Stimulated activated CD4-positive, alpha-beta T cell treated with anti-CD3 and anti-CD28 coated beads, Interleukin-15, amount 100 ng/mL, for 24 hours (primary cell): ENCODE measurements at regions not wholly inside any gene's neighbourhood (a gene's known extent, or its start where the extent isn't known, plus 50 kb on each side); places are given as distances from the start of the nearest gene placed in this dataset.
"Not testable (repeated sequence)": the region's sequence is repeated elsewhere in the genome, so short reads cannot be mapped to it uniquely, and the experiment has no call there.

Source experiments
- DNase-seq: peaks from one replicate; pipeline ENCODE4 v3.0.0-alpha.2; 2020

DNA sequence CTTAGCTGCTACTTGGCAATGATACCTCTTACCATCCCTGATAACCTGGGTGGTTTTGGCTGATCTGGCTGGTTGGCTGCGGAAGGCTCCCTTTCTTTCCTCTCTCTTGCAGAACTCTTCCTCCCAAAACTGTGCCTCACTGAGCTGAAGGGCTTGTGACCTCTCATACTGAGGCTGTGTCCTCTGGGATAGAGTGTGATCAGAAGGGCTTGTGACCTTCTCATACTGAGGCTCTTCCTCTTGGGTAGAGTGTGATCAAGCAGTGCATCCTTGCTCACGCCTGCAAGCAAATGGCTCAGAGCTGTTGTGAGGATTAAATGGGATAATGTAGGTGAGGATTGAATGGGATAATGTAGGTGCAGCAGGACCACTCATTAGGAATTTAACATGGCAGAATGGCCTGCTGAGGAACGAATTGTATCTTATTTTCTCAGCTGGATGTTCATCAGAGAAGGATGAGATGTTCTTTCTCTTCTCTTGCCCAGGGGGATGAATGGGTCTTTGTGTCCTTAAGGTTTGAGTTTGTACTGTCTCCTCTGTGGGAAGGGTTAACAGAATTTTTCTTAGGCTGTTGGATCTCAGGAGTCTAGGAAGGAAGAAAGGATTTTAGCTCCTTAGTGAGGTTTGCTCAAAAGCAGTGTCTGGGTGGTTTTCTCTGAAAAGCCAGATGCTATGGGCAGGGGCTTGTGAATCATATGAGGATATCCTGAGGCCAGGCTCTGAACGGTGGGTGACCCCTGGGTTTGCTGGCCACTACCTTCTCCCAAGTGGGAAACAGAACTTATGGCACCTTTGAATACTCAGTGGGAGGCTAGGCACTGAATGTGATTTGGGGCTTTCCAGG, 130.0 kb upstream of the HS3ST2 start:
- no peak for DNase-seq

DNA sequence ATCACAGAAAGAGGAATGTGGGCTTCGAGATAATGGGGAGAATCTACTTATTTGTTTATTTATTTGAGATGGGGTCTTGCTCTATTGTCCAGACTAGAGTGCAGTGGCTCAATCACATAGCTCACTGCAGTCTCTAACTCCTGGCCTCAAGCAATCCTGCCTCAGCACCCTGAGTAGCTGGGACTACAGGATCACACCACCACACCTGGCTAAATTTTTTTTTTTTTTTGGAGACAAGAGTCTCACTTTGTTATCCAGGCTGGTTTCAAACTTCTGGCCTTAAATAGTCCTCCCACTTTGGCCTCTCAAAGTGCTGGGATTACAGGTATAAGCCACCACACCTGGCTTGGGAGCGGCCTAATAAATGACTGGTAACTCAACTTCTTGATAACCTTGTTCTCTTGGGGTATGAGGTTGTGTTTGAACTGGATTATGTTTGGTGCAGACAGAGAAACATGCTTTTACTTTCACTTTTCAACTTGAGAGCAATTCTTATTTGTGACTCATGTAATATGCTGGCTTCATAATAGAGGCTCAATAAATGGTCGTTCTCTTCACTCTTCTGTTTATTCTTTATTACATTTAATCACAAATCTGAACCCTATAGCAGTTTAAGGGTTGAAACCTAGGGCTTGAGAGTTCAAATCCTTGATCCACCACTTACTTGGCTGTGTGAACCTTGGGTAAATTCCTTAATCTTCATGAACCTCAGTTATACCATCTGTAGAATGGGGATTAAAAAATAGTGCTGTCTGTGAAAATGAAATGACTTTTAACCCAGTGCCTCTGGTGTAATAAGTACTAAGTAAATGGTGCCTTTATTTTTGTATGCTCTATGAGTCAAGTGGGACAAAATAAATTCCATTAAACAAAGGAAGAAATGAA, 129.1 kb upstream of the HS3ST2 start:
- no peak for DNase-seq

DNA sequence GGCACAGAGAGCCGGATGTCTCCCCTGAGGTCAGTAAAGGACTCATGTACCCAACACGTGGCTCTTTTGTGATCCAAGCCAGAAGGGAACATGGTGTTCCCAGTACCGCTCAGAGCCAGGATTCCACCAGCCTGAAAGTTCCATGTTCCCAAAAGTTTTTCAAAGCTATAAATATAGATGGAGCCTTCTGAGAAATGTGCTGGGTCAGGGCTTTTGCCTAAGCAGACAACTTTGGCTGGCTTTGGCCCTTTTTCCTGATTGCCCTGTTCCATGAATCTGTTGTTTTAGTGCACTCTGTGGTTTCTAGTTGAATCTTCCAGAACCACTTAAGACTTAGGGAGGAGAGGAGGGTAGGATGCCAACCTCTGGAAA, 128.5 kb upstream of the HS3ST2 start:
- DNase-seq: no peak

DNA sequence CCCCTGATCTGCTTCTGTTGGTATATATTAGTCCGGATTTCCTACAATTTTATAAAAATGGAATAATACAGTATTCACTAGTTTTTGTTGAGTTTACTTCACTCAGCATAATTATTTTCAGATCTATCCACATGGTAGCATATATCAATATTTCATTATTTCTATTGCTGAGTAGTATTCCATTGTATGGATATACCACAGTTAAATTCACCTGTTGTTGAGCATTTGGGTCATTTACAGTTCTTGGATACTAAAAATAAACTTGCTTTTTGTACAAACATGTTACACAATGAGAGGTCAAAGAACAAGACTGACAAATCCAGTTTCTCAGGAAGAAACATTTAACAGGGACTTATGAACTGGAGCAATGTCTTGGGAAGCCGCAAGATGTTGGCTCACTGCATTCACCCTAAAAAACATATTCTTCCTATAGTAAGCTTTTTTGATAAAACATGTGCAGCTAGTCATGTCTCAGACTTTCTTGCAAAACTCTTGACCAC, 126.9 kb upstream of the HS3ST2 start:
- DNase-seq: no peak

DNA sequence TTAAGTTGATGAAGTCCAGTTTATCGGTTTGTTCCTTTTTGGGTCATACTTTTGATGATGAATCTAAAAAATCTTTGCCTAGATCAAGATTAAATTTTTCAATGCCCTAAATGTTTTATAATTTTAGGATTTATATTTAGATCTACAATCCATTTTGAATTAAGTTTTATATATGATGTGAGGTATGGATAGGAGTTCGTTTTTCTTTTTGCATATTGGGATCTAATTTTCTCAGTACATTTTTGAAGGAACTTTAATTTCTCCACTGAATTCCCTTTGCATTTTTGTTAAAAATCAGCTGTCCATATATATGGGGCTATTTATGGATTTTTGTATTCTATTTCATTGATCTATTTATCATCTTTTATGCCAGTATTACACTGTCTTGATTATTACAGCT, 125.5 kb upstream of the HS3ST2 start:
- DNase-seq: no peak

DNA sequence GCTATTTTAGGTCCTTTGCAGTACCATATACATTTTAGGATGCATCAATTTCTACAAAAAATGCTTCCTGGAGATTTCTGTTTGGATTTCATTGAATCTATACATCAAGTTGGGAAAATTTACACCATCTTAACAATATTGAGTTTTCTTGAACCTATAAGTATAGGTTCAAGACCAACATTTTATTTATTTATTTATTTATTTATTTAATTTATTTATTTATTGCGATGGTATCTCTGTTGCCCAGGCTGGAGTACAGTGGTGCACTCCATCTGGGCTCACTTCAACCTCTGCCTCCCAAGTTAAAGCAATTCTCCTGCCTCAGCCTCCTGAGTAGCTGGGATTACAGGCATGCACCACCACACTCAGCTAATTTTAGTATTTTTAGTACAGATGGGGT, 125.0 kb upstream of the HS3ST2 start:
- no peak for DNase-seq

DNA sequence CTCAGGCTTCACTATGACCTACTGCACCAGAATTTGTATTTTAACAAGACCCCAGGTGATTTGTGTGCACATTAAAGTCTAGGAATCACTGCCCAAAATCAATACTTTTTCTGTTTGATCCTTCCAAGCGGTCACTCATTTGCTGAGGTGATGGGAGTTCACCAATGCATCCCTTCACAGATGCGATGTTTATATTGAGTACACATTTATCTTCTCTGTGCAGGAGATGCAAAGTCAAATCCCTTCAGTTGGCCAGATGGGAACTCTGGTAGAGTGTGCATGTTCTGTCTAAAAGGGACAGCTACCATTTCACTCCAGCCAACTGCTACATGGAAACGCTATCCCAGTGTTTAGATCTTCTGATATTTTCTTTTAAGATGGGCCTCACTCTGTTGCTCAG, 122.6 kb upstream of the HS3ST2 start:
- no peak for DNase-seq

DNA sequence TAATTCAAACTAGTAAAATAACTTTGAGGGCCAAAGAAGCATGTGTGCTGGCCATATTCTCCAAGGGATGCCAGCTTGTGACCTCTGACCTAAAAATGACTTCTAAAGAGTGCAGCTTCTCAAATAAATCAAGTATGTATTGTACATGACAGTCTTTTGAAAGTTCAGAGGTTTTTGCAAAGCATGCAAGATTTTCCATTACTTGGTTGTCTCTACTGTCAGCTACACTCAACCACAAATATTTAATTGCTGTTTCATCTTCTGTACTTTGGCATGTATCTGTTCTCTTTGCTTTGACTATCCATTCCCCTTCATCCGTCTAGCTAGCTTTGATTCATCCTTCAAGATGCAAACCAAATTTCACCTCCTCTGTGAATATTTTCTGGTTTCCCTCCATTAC, 121.9 kb upstream of the HS3ST2 start:
- no peak for DNase-seq

DNA sequence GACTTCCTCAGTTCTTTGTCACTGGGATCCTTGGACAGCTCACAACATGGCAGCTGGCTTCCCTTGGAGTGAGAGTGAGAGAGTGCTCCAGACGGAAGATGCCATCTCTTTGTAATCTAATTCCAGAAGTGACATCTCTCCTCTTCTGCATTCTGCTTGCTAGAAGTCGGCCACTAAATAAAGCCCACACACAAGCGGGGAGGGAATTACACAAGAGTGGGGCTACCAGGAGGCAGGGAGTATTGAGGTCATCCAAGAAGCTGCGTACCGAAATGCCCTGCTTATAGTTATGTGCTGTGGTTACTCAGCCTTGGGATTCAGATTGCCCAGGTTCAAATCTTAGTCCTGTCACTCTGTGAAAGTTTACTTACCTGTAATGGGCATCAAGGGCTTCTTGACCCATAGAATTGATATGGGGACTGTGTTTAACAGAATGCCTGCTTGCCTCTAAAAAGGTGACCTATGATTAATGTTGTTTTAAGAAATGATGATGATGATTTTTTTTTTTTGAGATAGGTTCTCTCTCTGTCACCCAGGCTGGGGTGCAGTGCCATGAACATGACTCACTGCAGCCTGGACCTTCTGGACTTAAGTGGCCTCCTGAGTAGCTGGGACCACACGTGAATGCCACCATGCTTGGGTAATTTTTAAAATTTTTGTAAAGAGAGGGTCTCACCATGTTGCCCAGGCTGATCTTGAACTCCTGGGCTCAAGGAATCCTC, 120.9 kb upstream of the HS3ST2 start:
- DNase-seq: no peak

DNA sequence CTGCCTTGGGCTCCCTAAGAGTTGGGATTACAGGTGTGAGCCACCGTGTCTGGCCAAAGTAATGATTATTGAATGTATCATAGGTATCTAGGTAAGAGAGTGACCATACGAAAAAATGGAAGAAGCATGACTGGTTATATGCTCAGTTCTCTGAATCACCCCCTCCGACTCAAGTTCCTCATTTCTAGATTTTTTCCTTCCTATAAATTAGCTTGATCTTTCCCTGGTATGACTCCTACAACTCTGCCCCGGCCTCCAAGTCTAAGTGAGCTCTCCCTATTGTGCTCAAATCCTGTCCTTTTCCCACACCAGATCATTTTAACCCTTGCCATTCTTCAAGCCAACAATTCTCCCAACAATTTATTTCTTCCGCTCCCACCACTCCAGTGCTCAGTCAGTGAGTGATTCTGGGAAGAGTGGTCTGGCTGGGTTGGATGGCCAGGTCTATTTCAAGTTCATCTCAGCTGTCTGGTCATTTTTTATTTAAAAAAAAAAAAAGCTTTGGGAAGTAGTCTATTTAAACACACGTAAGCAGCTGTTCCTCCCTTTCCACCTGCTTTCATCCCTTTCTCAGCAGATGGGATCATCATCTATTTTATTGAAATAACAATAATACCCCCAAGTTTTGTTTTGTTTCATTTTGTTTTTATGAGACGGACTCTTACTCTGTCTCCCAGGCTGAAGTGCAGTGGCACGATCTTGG, 120.2 kb upstream of the HS3ST2 start:
- DNase-seq: no peak

DNA sequence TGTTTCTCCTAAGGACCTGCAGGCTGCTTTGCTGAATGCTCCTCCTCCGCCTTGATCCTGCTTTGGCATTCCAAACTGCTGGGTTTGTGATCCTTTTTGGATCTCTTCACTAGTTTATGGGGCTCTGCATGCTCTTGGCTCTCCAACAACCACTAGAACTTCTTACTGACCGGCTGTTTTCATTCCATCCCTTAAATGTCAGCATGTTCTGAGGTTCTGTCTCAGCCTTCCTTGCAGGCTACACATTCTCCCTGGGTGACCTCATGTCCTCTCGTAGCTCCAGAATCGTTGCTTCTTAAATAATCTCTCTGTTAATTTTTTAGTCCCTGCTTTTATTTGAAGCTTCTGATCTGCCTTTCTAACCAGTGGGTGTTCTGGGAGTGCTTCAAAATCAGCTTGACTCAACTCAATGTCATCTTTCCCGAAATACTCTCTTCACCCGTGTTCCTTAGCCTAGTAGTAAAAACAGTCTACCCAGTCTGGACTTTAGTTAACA, 119.0 kb upstream of the HS3ST2 start:
- DNase-seq: no peak

DNA sequence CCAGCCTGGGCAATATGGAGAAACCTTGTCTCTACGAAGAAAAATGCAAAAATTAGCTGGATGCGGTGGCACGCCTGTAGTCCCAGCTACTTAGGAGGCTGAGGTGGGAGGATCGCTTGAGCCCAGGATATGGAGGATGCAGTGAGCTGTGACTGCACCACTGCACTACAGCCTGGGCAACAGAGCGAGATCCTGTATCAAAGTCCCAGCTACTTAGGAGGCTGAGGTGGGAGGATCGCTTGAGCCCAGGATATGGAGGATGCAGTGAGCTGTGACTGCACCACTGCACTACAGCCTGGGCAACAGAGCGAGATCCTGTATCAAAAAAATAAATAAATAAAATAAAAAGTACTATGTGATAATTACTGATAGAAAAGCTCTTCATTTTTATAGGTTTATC, 118.2 kb upstream of the HS3ST2 start:
- not testable (repeated sequence) for DNase-seq

DNA sequence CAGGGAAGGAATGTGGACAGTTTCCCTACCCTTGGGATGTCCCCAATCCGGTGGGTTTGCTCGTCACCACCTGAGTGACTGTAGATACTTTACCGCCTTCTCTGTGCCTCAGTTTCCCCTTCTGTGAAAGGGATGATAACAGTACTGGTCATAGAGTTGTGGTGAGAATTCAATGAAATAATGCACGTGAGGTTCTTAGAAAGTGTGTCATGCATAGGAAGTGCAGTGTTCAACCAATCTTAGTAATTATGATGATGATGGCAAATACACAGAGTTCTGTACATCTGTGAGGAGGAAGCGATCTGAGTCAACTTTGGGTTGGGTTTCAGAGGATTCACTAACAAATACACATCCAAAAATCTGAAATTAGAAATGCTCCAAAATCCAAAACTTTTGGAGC, 114.6 kb upstream of the HS3ST2 start:
- DNase-seq: no peak

DNA sequence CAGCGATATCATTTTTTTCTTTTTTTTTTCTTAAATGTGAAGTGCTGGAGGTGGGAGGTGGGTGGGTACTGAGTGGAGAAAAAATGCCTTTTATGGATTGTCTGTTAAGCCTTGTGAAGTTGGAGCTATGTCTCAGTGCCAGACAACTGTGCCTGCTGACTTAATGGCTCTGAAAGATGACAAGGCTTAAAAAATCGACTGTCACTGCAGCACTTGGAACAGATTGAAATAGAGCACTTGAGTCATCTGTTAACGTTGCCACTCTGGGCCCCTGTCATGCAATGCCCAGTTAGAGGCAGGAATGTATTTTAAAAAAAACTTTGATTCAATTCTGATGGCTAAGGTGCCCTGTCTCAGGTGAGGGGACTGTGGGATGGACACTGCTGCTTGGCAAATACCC, 108.2 kb upstream of the HS3ST2 start:
- DNase-seq: no peak

DNA sequence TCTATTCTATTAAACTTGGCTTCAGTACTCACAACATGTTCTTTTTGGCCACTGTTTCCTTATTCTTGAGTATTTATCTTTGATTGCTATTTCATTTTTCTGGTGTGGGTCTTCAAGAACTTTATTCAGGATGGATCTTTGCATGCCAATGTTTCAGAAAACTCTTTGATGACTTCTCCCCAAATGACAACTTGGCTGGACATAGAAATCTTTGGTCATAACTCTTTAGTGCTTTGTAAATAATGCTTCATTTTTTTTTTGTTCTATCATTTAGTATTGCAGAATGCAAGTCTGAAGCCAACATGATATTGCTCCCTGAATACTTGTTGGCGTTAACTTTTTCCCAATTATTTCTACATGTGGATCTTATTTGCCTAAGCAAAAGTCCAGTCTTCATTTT, 103.6 kb upstream of the HS3ST2 start:
- DNase-seq: no peak

DNA sequence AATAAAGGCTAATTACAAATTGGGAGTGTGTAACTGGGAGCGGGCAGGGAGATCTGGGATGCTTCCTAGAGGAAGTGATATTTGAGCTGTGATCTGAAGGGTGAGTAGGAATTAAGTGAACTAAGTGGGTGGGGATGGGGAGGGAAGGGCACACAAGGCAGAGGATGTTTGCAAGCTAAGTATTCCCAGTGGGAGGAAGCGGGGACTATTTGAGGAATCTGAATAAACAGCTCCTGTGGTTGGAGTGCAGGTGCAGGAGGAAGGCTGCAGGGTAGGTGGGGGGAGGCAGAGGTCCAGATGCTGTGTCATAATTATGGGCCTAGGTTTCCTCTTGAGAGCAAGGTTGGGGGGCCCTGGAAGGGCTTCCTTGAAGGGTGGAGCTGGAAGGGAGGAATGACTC, 102.1 kb upstream of the HS3ST2 start:
- DNase-seq: no peak

DNA sequence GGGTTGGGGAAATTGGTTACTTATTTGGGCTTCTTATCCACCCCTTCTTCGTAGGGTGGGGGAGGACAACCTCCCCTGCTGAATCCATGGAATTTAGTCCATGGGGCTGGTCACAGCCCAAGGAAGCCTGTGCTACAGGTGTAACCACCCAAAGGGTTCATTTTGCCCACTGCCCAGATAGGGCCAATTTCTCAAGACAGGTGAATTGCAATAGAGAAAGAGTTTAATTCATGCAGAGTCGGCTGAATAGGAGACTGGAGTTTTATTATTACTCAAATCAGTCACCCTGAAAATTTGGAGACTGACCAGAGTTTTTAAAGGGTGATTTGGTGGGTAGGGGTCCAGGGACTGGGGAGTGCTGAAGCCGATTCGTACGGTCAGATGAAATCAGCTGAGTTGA, 101.5 kb upstream of the HS3ST2 start:
- DNase-seq: no peak

DNA sequence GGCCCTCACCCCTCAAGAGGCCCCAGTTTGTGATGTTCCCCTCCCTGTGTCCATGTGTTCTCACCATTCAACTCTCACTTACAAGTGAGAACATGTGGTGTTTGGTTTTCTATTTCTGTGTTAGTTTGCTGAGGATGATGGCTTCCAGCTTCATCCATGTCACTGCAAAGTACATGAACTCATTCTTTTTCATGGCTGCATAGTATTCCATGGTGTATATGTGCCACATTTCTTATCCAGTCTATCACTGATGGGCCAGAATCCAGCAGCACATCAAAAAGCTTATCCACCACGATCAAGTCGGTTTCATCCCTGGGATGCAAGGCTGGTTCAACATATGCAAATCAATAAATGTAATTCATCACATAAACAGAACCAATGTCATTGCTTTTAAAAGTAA, 95.4 kb upstream of the HS3ST2 start:
- not testable (repeated sequence) for DNase-seq

DNA sequence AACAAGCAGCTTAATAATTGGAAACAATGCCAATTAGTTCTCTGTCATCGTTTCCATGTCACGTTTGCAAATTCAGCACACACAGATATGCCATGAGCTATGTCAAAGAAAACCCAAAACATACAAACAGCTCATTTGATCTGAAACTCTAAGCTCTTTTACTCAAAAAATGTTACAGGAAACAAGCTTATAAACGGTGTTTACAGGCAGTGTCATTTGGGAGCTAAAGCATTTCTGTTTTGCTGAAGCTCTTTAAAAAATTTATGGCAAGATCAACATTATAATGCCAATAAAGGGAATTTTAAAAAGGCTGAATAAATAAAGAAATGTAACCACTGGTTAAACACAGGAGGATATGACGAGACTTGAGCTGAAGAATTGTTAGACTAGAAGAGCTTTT, 94.0 kb upstream of the HS3ST2 start:
- DNase-seq: no peak

DNA sequence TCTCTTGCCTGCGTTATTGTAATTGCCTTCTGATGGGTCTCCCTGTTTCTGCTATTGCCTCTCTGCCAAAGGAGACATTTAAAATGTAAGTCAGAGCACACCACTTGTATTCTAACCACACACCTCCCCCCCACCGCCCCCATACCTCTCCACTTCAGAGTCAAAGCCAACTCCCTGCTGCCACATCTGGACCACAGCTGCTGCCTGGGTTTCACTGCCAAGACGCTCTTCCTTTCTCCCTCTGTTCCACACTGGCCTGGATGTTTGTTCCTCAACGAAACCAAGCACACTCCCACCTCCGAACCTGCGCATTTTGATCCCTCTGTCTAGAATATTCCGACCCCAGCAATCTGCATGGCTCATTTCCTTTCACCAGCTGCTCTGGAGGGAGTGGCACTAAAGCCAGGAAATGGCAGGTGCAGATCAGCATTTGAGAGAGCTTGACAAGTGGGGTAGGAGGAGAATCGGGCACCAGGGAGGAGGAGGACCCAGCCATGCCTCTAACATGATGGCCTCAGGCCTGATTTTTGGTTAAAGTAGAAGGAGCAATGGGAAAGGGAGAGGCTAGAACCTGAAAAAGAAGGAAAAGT, 92.4 kb upstream of the HS3ST2 start:
- DNase-seq: no peak

DNA sequence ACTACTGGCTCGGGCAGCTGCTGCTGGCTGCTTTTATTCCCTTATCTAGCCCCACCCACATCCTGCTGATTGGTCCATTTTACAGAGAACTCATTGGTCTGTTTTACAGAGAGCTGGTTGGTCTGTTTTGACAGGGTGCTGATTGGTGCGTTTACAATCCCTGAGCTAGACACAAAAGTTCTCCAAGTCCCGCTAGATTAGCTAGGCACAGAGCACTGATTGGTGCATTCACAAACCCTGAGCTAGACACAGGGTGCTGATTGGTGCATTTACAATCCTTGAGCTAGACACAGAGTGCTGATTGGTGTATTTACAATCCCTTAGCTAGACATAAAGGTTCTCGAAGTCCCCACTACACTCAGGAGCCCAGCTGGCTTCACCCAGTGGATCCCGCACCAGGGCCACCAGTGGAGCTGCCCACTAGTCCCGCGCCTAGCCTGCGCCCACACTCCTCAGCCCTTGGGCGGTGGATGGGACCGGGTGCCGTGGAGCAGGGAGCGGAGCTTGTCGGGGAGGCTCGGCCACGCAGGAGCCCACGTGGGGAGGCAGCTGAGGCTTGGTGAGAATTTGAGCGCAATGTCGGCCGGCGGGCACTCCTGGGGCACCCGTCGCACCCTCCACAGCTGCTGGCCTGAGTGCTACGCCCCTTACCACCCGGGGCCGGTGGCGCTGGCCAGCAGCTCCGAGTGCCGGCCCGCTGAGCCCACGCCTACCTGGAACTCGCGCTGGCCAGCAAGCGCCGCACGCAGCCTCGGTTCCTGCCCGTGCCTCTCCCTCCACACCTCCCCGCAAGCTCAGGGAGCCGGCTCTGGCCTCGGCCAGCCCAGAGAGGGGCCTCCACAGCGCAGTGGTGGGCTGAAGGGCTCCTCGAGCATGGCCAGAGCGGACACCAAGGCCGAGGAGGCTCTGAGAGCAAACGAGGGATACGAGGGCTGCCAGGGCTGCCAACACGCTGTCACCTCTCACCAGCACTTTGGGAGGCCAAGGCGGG, 91.1 kb upstream of the HS3ST2 start:
- DNase-seq: not testable (repeated sequence)
